ENCODE measurements at regions not wholly inside any gene's neighbourhood (a gene's known extent, or its start where the extent isn't known, plus 50 kb on each side); places are given as distances from the start of the nearest gene placed in this dataset.
"Not testable (repeated sequence)": the region's sequence is repeated elsewhere in the genome, so short reads cannot be mapped to it uniquely, and the experiment has no call there.

DNA sequence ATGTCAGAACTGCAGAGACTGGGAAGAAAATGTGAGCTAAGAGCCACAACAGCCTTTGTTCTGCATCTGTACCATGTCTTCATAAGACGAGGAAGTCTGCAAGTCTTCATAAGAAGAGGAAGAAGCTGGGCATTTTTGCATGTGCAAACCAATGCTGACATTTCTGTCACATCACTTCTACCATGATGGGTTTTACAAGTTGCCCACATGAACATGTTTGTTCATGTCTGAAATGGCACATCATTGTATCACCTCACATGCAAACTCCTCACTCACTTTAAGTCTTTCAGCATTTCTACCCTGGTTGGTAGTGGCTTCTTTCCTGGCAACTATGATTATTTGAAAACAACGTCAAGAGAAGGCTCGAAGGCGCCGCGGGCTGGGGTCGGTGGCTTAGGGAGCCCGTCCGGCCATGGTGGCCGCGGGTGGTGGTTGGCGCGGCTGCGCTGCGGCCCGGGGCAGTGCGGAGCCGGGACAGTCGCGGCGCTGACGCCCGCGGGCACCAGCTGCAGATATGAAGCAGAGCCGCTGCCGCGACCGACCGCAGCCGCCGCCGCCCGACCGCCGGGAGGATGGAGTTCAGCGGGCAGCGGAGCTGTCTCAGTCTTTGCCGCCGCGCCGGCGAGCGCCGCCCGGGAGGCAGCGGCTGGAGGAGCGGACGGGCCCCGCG lies 433.1 kb upstream of the WWC1 start:
- H3K9me3 ChIP-seq (ENCODE audit: control insufficient read depth in 2 of 2, low read length in 2 of 2); H3K36me3 ChIP-seq (ENCODE audit: control insufficient read depth in 2 of 2, insufficient read depth in 2 of 2, low read length in 2 of 2); H3K27me3 ChIP-seq (ENCODE audit: control insufficient read depth in 1 of 2, insufficient read depth in 2 of 2, low read length in 2 of 2); H3K9ac ChIP-seq (ENCODE audit: low read length in 2 of 2); H3K27ac ChIP-seq (ENCODE audit: low read length); H3K4me1 ChIP-seq (ENCODE audit: control insufficient read depth, insufficient read depth, low read length); H3K4me3 ChIP-seq (ENCODE audit: low read length in 2 of 2): not testable (repeated sequence)

DNA sequence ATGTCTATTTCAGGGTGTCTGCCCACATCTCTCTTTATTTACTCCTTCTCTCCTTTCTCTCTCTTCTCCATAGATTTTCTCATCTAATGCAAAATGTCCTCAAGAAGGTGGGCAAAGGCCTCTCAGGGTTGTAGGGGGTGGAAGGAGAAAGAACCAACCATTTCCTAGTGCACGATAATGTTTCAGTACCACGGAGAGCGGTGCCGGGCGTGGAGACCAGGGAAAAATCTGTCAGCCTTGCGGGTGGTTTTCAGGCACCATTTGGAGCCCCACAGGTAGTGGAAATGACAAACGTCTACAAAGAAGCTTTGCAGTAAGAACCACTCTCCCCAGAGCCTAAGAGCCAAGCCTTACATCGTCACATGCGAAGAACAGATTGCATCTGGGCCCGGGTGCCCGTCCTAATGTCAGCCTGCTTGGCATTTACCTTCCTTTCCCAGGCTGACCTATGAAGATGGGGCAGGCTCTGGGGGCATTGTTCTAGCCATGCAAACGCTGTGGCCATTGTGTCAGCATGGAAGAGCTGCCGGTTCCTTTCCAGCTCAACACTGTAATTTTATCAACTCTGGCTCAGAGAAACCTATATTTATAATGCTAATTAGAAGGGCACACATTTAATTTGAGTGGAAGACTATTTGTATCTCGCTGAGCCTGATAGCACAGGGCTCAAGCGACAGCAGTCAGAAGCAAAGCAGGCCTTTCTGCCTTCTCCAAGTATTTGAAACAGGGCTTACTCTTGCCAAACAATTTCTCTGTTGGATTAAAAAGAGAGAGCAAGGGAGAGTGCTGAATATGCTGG lies 430.1 kb upstream of the WWC1 start:
- no peaks in the 10 kb centered on the region for H3K36me3 ChIP-seq (ENCODE audit: control insufficient read depth in 2 of 2, insufficient read depth in 2 of 2, low read length in 2 of 2)
- no peak overlapping the region for H3K27ac ChIP-seq (ENCODE audit: low read length)
- no peak overlapping the region for H3K9ac ChIP-seq (ENCODE audit: low read length in 2 of 2)
- no peak overlapping the region for H3K4me3 ChIP-seq (ENCODE audit: low read length in 2 of 2)
- H3K27me3 ChIP-seq (ENCODE audit: control insufficient read depth in 1 of 2, insufficient read depth in 2 of 2, low read length in 2 of 2), result no peaks in the 10 kb centered on the region
- H3K4me1 ChIP-seq (ENCODE audit: control insufficient read depth, insufficient read depth, low read length), result no peaks in the 10 kb centered on the region
- H3K9me3 ChIP-seq (ENCODE audit: control insufficient read depth in 2 of 2, low read length in 2 of 2), result no peaks in the 10 kb centered on the region

DNA sequence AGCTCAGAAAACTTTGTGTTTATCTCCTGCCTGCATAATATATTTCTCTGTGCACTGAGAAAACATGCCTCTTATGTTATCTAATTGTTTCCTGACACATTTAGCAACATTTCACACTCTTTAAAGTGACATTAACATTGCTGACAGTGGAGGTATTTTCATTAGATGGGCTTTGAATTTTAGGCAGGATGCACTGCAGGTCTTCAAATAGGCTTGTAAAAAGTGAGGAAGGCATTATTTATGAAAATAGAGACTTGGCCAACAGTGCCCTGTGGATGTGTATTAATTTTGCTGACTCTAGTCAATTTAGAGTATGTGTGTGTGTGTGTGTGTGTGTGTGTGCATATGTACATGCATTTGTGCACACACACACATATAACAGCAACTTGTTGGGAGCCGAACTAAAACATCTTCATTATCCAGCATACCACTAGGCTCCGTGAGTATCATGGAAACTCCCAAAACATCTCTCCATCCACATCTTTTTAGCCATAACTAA lies 429.5 kb upstream of the WWC1 start:
- Histone ChIP-seq H3K27ac (ENCODE audit: low read length) (no peak overlapping the region), H3K27me3 (ENCODE audit: control insufficient read depth in 1 of 2, insufficient read depth in 2 of 2, low read length in 2 of 2) (no peaks in the 10 kb centered on the region), H3K9me3 (ENCODE audit: control insufficient read depth in 2 of 2, low read length in 2 of 2) (no peaks in the 10 kb centered on the region), H3K36me3 (ENCODE audit: control insufficient read depth in 2 of 2, insufficient read depth in 2 of 2, low read length in 2 of 2) (no peaks in the 10 kb centered on the region), H3K4me3 (ENCODE audit: low read length in 2 of 2) (no peak overlapping the region), H3K9ac (ENCODE audit: low read length in 2 of 2) (no peak overlapping the region), H3K4me1 (ENCODE audit: control insufficient read depth, insufficient read depth, low read length) (no peaks in the 10 kb centered on the region)

DNA sequence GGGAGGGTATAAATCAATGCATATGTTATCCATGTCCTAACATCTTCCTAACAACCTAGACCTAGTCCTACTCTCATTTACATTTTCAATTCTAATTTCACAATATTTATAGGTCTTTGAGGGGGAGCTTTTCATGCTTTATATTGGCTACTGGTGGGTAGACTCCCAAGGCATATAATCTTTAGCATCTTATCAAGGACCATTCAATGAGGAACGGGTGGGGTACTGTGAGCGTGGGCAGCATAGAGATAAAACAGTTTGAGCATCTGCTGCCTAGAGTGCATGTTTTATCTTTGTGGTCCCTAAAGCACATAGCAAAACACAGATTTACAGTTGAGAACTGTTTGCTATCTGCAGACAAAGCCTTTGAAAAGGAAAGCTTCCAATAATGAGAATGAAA lies 427.6 kb upstream of the WWC1 start:
- H3K4me1 ChIP-seq (ENCODE audit: control insufficient read depth, insufficient read depth, low read length), result no peaks in the 10 kb centered on the region
- H3K4me3 ChIP-seq (ENCODE audit: low read length in 2 of 2), result no peak overlapping the region
- no peaks in the 10 kb centered on the region for H3K36me3 ChIP-seq (ENCODE audit: control insufficient read depth in 2 of 2, insufficient read depth in 2 of 2, low read length in 2 of 2)
- no peaks in the 10 kb centered on the region for H3K27me3 ChIP-seq (ENCODE audit: control insufficient read depth in 1 of 2, insufficient read depth in 2 of 2, low read length in 2 of 2)
- no peak overlapping the region for H3K9ac ChIP-seq (ENCODE audit: low read length in 2 of 2)
- H3K27ac ChIP-seq (ENCODE audit: low read length), result no peak overlapping the region
- H3K9me3 ChIP-seq (ENCODE audit: control insufficient read depth in 2 of 2, low read length in 2 of 2), result no peaks in the 10 kb centered on the region

DNA sequence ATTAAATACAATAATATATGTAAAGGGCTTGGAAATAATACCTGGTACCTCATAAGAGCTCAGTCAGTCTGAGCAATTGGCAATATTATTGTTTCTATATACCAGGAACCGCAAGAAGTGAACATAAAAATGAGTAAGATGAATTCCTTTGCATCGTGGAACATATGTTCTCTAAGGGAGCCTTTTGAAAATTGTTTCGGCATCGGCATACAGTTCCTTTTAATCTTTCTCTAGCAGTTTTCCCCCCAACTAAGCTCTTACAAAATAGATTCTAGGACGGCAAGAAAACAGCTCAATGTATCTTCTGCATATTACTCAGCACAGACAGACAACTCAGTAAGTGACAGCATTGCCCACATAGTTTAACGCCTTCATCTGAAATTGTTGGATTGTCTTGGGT lies 426.6 kb upstream of the WWC1 start:
- Histone ChIP-seq H3K36me3 (ENCODE audit: control insufficient read depth in 2 of 2, insufficient read depth in 2 of 2, low read length in 2 of 2) (no peaks in the 10 kb centered on the region), H3K4me3 (ENCODE audit: low read length in 2 of 2) (no peak overlapping the region), H3K27ac (ENCODE audit: low read length) (no peak overlapping the region), H3K9me3 (ENCODE audit: control insufficient read depth in 2 of 2, low read length in 2 of 2) (no peaks in the 10 kb centered on the region), H3K27me3 (ENCODE audit: control insufficient read depth in 1 of 2, insufficient read depth in 2 of 2, low read length in 2 of 2) (no peaks in the 10 kb centered on the region), H3K9ac (ENCODE audit: low read length in 2 of 2) (no peak overlapping the region), H3K4me1 (ENCODE audit: control insufficient read depth, insufficient read depth, low read length) (no peaks in the 10 kb centered on the region)

DNA sequence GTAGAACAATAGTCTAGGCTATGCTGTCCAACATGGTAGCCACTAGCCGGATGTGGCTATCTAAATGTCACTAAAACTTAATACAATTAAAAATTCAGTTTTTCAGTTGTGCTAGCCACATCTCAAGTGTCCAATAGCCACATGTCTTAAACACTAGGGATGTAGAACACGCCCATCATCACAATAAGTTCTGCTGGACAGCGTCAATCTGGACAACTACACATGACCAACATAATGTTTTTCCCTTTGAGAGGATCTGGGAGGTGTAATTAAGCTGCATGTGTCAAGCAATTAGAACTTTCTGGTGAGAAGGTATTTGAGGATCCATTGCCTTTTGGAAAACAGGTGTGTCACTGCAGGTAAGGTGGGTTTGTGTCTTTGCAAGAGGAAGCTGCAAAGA lies 424.6 kb upstream of the WWC1 start:
- no peak overlapping the region for H3K9ac ChIP-seq (ENCODE audit: low read length in 2 of 2)
- H3K4me1 ChIP-seq (ENCODE audit: control insufficient read depth, insufficient read depth, low read length), result no peaks in the 10 kb centered on the region
- no peaks in the 10 kb centered on the region for H3K36me3 ChIP-seq (ENCODE audit: control insufficient read depth in 2 of 2, insufficient read depth in 2 of 2, low read length in 2 of 2)
- H3K4me3 ChIP-seq (ENCODE audit: low read length in 2 of 2), result no peak overlapping the region
- no peaks in the 10 kb centered on the region for H3K9me3 ChIP-seq (ENCODE audit: control insufficient read depth in 2 of 2, low read length in 2 of 2)
- H3K27ac ChIP-seq (ENCODE audit: low read length), result no peak overlapping the region
- H3K27me3 ChIP-seq (ENCODE audit: control insufficient read depth in 1 of 2, insufficient read depth in 2 of 2, low read length in 2 of 2), result no peaks in the 10 kb centered on the region

DNA sequence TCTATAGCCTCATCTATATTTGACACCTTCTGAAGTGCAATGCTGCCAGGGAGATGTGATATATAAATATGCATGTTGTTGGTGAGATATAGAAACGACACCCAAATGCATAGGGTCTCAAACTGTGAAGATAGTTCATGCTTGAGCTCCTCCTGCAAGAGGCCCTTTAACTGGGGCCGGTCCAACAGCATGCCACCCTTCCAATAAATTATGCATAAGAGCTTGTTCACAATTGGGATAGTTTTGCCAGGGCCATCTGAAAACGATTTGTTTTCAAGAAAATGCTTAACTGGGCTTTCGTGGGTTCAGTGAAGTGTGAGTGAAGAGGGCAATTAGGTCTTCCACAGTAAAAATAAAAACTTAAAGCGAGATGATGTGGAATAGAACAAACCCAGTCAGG lies 424.2 kb upstream of the WWC1 start:
- H3K9me3 ChIP-seq (ENCODE audit: control insufficient read depth in 2 of 2, low read length in 2 of 2), result no peaks in the 10 kb centered on the region
- H3K36me3 ChIP-seq (ENCODE audit: control insufficient read depth in 2 of 2, insufficient read depth in 2 of 2, low read length in 2 of 2), result no peaks in the 10 kb centered on the region
- H3K4me1 ChIP-seq (ENCODE audit: control insufficient read depth, insufficient read depth, low read length), result no peaks in the 10 kb centered on the region

DNA sequence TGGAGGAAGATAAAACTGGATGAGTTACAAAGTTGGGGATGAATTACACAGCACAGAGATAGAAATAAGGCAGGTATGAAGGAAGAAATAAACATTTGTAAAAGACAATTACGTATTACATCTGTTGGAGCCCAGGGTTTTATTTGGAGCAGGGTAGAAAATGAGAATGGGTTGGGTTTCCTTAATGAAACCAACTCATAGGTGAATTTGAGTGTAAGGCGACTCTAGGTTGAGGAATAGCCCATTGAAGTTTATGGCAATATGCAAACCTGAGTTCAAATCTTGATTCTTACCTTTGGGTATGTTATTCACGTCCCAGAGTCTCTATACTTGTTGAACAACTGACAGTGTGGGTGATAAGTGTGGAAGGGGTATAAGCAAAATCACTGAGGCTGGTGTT lies 422.3 kb upstream of the WWC1 start:
- Histone ChIP-seq H3K4me1 (ENCODE audit: control insufficient read depth, insufficient read depth, low read length) (no peaks in the 10 kb centered on the region), H3K27ac (ENCODE audit: low read length) (no peak overlapping the region), H3K4me3 (ENCODE audit: low read length in 2 of 2) (no peak overlapping the region), H3K9ac (ENCODE audit: low read length in 2 of 2) (no peak overlapping the region), H3K36me3 (ENCODE audit: control insufficient read depth in 2 of 2, insufficient read depth in 2 of 2, low read length in 2 of 2) (no peaks in the 10 kb centered on the region), H3K9me3 (ENCODE audit: control insufficient read depth in 2 of 2, low read length in 2 of 2) (no peaks in the 10 kb centered on the region), H3K27me3 (ENCODE audit: control insufficient read depth in 1 of 2, insufficient read depth in 2 of 2, low read length in 2 of 2) (no peaks in the 10 kb centered on the region)

More for the DNA sequence above, 424.2 kb upstream of the WWC1 start:
- H3K4me3 ChIP-seq (ENCODE audit: low read length in 2 of 2), result no peak overlapping the region
- H3K27ac ChIP-seq (ENCODE audit: low read length), result no peak overlapping the region
- H3K9ac ChIP-seq (ENCODE audit: low read length in 2 of 2), result no peak overlapping the region
- no peaks in the 10 kb centered on the region for H3K27me3 ChIP-seq (ENCODE audit: control insufficient read depth in 1 of 2, insufficient read depth in 2 of 2, low read length in 2 of 2)

DNA sequence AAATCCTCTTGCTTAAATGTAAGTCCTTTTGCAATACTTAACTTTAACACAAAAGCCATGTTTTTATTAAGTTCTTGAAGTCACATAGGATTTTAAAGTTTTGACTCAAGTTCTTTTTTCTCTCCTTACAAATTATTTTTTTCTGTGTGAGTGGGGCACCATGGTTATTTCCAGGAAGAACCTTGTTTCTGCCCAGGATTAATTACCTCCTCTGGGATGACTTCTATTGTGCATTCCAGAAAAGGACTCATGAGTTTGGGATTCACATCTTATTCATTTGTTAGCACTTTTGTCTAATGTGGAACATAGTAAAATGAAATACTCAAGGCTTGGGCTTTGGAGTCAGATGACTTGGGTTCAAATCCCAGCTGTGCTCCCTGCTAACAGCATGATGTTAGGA lies 421.4 kb upstream of the WWC1 start:
- H3K36me3 ChIP-seq (ENCODE audit: control insufficient read depth in 2 of 2, insufficient read depth in 2 of 2, low read length in 2 of 2), result no peaks in the 10 kb centered on the region
- peaks cover 0 to 4% of the 10 kb centered on the region in 2 donors for H3K9me3 ChIP-seq (ENCODE audit: control insufficient read depth in 2 of 2, low read length in 2 of 2)
- no peaks in the 10 kb centered on the region for H3K27me3 ChIP-seq (ENCODE audit: control insufficient read depth in 1 of 2, insufficient read depth in 2 of 2, low read length in 2 of 2)
- H3K4me1 ChIP-seq (ENCODE audit: control insufficient read depth, insufficient read depth, low read length), result no peaks in the 10 kb centered on the region
- no peak overlapping the region for H3K4me3 ChIP-seq (ENCODE audit: low read length in 2 of 2)
- no peak overlapping the region for H3K27ac ChIP-seq (ENCODE audit: low read length)
- H3K9ac ChIP-seq (ENCODE audit: low read length in 2 of 2), result no peak overlapping the region

DNA sequence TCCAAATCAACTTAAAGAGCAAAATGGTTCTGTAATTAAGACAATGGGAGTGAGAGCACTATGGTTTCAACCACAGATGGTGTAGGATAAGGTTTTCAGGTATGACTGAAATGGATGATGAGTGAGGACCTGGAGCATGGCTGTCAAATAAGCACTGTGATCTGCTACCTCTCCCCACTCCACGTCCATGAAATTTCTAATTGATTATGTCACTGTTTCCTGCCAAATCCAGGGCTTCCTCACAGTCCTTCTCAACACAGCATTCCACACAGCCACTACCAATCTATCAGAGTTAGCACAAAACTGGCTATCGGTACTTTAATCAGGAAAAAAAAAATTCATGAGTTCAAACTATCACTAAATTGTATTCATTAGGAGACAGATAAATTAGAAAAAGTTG lies 420.4 kb upstream of the WWC1 start:
- Histone ChIP-seq H3K27ac (ENCODE audit: low read length) (no peak overlapping the region), H3K9ac (ENCODE audit: low read length in 2 of 2) (no peak overlapping the region), H3K4me1 (ENCODE audit: control insufficient read depth, insufficient read depth, low read length) (no peaks in the 10 kb centered on the region), H3K4me3 (ENCODE audit: low read length in 2 of 2) (no peak overlapping the region), H3K9me3 (ENCODE audit: control insufficient read depth in 2 of 2, low read length in 2 of 2) (peaks cover 0 to 4% of the 10 kb centered on the region in 2 donors), H3K27me3 (ENCODE audit: control insufficient read depth in 1 of 2, insufficient read depth in 2 of 2, low read length in 2 of 2) (no peaks in the 10 kb centered on the region), H3K36me3 (ENCODE audit: control insufficient read depth in 2 of 2, insufficient read depth in 2 of 2, low read length in 2 of 2) (no peaks in the 10 kb centered on the region)

DNA sequence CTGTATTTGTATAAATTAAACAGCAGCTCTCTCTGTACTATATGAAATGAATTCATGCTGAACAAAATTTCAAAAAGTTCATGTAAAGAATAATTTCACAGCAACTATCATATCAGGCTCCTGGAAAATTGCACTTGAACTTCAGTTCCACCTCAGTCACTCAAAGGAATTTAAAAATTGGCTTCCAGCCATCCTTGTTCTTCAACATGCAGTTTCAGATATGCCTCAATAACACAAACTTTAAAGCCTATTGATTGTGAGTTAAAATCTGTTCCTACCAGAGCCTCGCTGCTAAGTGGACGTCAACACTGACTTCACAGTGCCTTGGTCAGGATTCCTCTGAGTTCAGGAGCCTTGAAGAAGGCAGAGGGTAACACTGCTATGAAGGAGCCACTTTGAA lies 418.7 kb upstream of the WWC1 start:
- Histone ChIP-seq H3K27ac (ENCODE audit: low read length) (no peak overlapping the region), H3K9me3 (ENCODE audit: control insufficient read depth in 2 of 2, low read length in 2 of 2) (peaks cover 0 to 4% of the 10 kb centered on the region in 2 donors), H3K4me3 (ENCODE audit: low read length in 2 of 2) (no peak overlapping the region), H3K36me3 (ENCODE audit: control insufficient read depth in 2 of 2, insufficient read depth in 2 of 2, low read length in 2 of 2) (no peaks in the 10 kb centered on the region), H3K9ac (ENCODE audit: low read length in 2 of 2) (no peak overlapping the region), H3K27me3 (ENCODE audit: control insufficient read depth in 1 of 2, insufficient read depth in 2 of 2, low read length in 2 of 2) (no peaks in the 10 kb centered on the region), H3K4me1 (ENCODE audit: control insufficient read depth, insufficient read depth, low read length) (no peaks in the 10 kb centered on the region)

Data from stomach smooth muscle (tissue), 2 donors.